NCI-H1417 (cell line): ENCODE measurements at regions not wholly inside any gene's neighbourhood (a gene's known extent, or its start where the extent isn't known, plus 50 kb on each side); places are given as distances from the start of the nearest gene placed in this dataset.
A peak's percentile ranks its signal among the peaks of the same experiment; 100 is the strongest.

ENCODE experiments used
- DNase-seq, 3 experiments: peaks; one replicate each; lab custom pipeline; 2025; lab: John Stamatoyannopoulos, UW

- peak in 1 of 3 experiments; percentile 20 for DNase-seq
Observed at GRCh38 chr4:24476282-24476681, 108.1 kb downstream of the DHX15 start.

GRCh38 chr4:24475756-24476155 is 108.6 kb downstream of the DHX15 start:
- DNase-seq, result peak in 1 of 3 experiments; percentile 20

- peak; percentile 35 to 50 (median 39) for DNase-seq
Observed at GRCh38 chr4:24473309-24473721, 111.0 kb downstream of the DHX15 start.

- peak; percentile 74 to 87 (median 80) for DNase-seq
Observed at GRCh38 chr4:24472514-24473308, 111.6 kb downstream of the DHX15 start.

GRCh38 chr4:24472161-24472510 is 112.2 kb downstream of the DHX15 start:
- DNase-seq, result peak in 1 of 3 experiments; percentile 51

- peak; percentile 29 to 56 (median 47) for DNase-seq
Observed at GRCh38 chr4:24471486-24472160, 112.7 kb downstream of the DHX15 start.

- peak; percentile 67 to 71 (median 69) for DNase-seq
Observed at GRCh38 chr4:24470666-24471485, 113.5 kb downstream of the DHX15 start.

- no peak for DNase-seq
Observed at GRCh38 chr4:24468071-24468470, 116.3 kb downstream of the DHX15 start.

- DNase-seq, result no peak
Observed at GRCh38 chr4:24464566-24464965, 119.8 kb downstream of the DHX15 start.

GRCh38 chr4:24456431-24456830 is 127.9 kb downstream of the DHX15 start:
- DNase-seq, result no peak

GRCh38 chr4:24453951-24454350 is 130.4 kb downstream of the DHX15 start:
- DNase-seq, result no peak

- DNase-seq, result no peak
Observed at GRCh38 chr4:24451870-24452269, 132.5 kb downstream of the DHX15 start.

- DNase-seq, result peak in 1 of 3 experiments; percentile 9
Observed at GRCh38 chr4:24443200-24443599, 141.2 kb downstream of the DHX15 start.

- DNase-seq, result no peak
Observed at GRCh38 chr4:24440765-24441164, 143.6 kb downstream of the DHX15 start.

GRCh38 chr4:24434241-24434640 is 150.1 kb downstream of the DHX15 start:
- peak in 1 of 3 experiments; percentile 41 for DNase-seq

- DNase-seq, result no peak
Observed at GRCh38 chr4:24433515-24434214, 150.7 kb downstream of the DHX15 start.

GRCh38 chr4:24428850-24429249 is 155.5 kb downstream of the DHX15 start:
- no peak for DNase-seq

- DNase-seq, result no peak
Observed at GRCh38 chr4:24426557-24426956, 157.8 kb downstream of the DHX15 start.

GRCh38 chr4:24425863-24426262 is 158.5 kb downstream of the DHX15 start:
- no peak for DNase-seq

GRCh38 chr4:24423670-24424069 is 160.7 kb downstream of the DHX15 start:
- no peak for DNase-seq

GRCh38 chr4:24422644-24423043 is 161.7 kb downstream of the DHX15 start:
- no peak for DNase-seq
